Transverse colon (tissue), 4 donors: ENCODE measurements at regions not wholly inside any gene's neighbourhood (a gene's known extent, or its start where the extent isn't known, plus 50 kb on each side); places are given as distances from the start of the nearest gene placed in this dataset.

Experiments used
- EP300 ChIP-seq: sonication (generic); formaldehyde crosslinking; IDR thresholded peaks from one replicate; pipeline ENCODE4 v1.6.1; 2017; ENCODE audit warnings: antibody characterized with exemption, low read depth
- POLR2A ChIP-seq: fragments of 450-650 bp; IDR thresholded peaks from one replicate; pipeline ENCODE4 v1.6.1; 2016; ENCODE audit warnings: antibody characterized with exemption, mild to moderate bottlenecking, moderate library complexity
- POLR2AphosphoS5 ChIP-seq, 3 donors: sonication (generic); formaldehyde crosslinking; IDR thresholded peaks; one replicate each; pipeline ENCODE4 v1.6.1; 2016; ENCODE audit warnings: antibody characterized with exemption in 3 of 3
- TF ChIP-seq, protein P1 (sequence below), 5 experiments: fragments of 200-600 bp in 3 of 5; fragments of 450-650 bp in 2 of 5; sonication (generic) in 3 of 5; IDR thresholded peaks; 1 replicate in 2 of 5; 2 replicates in 3 of 5; pipeline ENCODE4 v1.5.1; 2016 to 2017; ENCODE audit warnings: antibody characterized with exemption in 5 of 5, inconsistent platforms in 3 of 5, mild to moderate bottlenecking in 2 of 5, moderate library complexity in 1 of 5

DNA sequence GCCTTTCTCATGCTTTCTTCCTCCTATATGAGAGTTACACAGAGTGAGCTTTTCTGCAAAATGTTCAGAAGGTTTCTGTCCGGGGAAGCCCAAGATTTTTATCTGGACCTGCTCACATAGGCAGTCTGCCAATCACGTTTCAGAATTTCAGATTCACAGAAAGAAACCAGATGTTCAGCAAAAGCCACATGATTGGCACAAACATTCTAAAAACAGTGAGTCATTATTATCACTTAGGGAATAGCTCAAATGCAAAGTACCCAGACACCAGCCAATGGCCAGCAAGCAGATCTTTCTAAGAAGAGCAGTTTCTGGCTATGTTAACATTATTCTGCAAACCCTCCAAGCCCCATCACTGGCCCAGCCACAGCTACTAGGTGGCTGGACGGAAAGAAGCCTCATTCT, 1558.5 kb upstream of the TMEM132C start:
- TF ChIP-seq, protein P1, sequence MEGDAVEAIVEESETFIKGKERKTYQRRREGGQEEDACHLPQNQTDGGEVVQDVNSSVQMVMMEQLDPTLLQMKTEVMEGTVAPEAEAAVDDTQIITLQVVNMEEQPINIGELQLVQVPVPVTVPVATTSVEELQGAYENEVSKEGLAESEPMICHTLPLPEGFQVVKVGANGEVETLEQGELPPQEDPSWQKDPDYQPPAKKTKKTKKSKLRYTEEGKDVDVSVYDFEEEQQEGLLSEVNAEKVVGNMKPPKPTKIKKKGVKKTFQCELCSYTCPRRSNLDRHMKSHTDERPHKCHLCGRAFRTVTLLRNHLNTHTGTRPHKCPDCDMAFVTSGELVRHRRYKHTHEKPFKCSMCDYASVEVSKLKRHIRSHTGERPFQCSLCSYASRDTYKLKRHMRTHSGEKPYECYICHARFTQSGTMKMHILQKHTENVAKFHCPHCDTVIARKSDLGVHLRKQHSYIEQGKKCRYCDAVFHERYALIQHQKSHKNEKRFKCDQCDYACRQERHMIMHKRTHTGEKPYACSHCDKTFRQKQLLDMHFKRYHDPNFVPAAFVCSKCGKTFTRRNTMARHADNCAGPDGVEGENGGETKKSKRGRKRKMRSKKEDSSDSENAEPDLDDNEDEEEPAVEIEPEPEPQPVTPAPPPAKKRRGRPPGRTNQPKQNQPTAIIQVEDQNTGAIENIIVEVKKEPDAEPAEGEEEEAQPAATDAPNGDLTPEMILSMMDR (IDR thresholded peaks at IDR 0.05): no peak
- TF ChIP-seq POLR2AphosphoS5 (IDR thresholded peaks at IDR 0.05) (no peak), POLR2A (no peak), EP300 (no peak)
